Putamen (tissue), 1 donor: ENCODE measurements at regions not wholly inside any gene's neighbourhood (a gene's known extent, or its start where the extent isn't known, plus 50 kb on each side); places are given as distances from the start of the nearest gene placed in this dataset.

Experiments used
- DNase-seq: peaks from one replicate; pipeline ENCODE4 v3.0.0-alpha.2; 2016; ENCODE audit warnings: low spot score

GRCh38 chr14:65320661-65321308, 91.7 kb upstream of the FUT8 start:
- DNase-seq, result no peak

GRCh38 chr14:65321370-65321875, 91.1 kb upstream of the FUT8 start:
- DNase-seq, result no peak

- no peak for DNase-seq
Observed at GRCh38 chr14:65329481-65329880, 83.0 kb upstream of the FUT8 start.

GRCh38 chr14:65329911-65330310, 82.6 kb upstream of the FUT8 start:
- DNase-seq, result no peak

GRCh38 chr14:65330416-65330815, 82.1 kb upstream of the FUT8 start:
- no peak for DNase-seq

- no peak for DNase-seq
Observed at GRCh38 chr14:65331652-65332051, 80.9 kb upstream of the FUT8 start.

GRCh38 chr14:65332141-65332871, 80.2 kb upstream of the FUT8 start:
- DNase-seq, result no peak

- DNase-seq, result no peak
Observed at GRCh38 chr14:65333943-65334687, 78.4 kb upstream of the FUT8 start.

GRCh38 chr14:65334765-65335410, 77.6 kb upstream of the FUT8 start:
- no peak for DNase-seq

GRCh38 chr14:65335411-65335947, 77.1 kb upstream of the FUT8 start:
- no peak for DNase-seq

- no peak for DNase-seq
Observed at GRCh38 chr14:65336191-65336591, 76.3 kb upstream of the FUT8 start.

- DNase-seq, result no peak
Observed at GRCh38 chr14:65339866-65340265, 72.7 kb upstream of the FUT8 start.

- no peak for DNase-seq
Observed at GRCh38 chr14:65344011-65344410, 68.5 kb upstream of the FUT8 start.

- DNase-seq, result no peak
Observed at GRCh38 chr14:65345266-65345665, 67.3 kb upstream of the FUT8 start.

- no peak for DNase-seq
Observed at GRCh38 chr14:65346474-65346873, 66.1 kb upstream of the FUT8 start.

- DNase-seq, result no peak
Observed at GRCh38 chr14:65346895-65347294, 65.6 kb upstream of the FUT8 start.

- no peak for DNase-seq
Observed at GRCh38 chr14:65348137-65348536, 64.4 kb upstream of the FUT8 start.

GRCh38 chr14:65349100-65349499, 63.4 kb upstream of the FUT8 start:
- no peak for DNase-seq

GRCh38 chr14:65351493-65352194, 60.9 kb upstream of the FUT8 start:
- no peak for DNase-seq

- no peak for DNase-seq
Observed at GRCh38 chr14:65352964-65353530, 59.5 kb upstream of the FUT8 start.

GRCh38 chr14:65354131-65354530, 58.4 kb upstream of the FUT8 start:
- no peak for DNase-seq
